ENCODE measurements at regions not wholly inside any gene's neighbourhood (a gene's known extent, or its start where the extent isn't known, plus 50 kb on each side); places are given as distances from the start of the nearest gene placed in this dataset.

DNA sequence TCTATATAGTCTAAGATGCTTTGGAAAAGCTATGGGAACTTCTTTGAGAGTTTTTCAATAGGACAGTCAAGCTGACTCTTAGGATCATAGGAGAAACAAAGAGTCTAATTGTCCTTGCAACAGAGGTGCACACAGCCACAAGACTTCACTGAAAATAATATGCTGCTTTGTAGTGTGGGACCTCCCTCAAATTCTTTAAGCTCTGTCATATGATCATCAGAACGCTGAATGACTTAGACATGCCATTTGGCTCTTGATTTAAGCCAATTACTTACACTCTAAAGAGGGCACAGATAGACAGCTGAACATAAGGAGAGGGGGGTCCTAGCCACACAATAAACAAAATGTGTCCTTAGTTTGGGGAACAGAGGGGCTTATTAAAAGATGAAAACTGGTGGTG is 818.7 kb upstream of the GJE1 start:
- TF ChIP-seq, protein P1, sequence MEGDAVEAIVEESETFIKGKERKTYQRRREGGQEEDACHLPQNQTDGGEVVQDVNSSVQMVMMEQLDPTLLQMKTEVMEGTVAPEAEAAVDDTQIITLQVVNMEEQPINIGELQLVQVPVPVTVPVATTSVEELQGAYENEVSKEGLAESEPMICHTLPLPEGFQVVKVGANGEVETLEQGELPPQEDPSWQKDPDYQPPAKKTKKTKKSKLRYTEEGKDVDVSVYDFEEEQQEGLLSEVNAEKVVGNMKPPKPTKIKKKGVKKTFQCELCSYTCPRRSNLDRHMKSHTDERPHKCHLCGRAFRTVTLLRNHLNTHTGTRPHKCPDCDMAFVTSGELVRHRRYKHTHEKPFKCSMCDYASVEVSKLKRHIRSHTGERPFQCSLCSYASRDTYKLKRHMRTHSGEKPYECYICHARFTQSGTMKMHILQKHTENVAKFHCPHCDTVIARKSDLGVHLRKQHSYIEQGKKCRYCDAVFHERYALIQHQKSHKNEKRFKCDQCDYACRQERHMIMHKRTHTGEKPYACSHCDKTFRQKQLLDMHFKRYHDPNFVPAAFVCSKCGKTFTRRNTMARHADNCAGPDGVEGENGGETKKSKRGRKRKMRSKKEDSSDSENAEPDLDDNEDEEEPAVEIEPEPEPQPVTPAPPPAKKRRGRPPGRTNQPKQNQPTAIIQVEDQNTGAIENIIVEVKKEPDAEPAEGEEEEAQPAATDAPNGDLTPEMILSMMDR (IDR thresholded peaks at IDR 0.05; ENCODE audit: poor library complexity, severe bottlenecking): no peak
- TF ChIP-seq POLR2AphosphoS5 (IDR thresholded peaks at IDR 0.05) (no peak), EZH2 (IDR thresholded peaks at IDR 0.05; ENCODE audit: borderline replicate concordance, insufficient read depth, low read length, poor library complexity, severe bottlenecking) (no peak), EP300 (conservative IDR thresholded peaks at IDR 0.05; ENCODE audit: poor library complexity, severe bottlenecking) (no peak), TAF1 (IDR thresholded peaks at IDR 0.05; ENCODE audit: low read depth) (no peak), RAD21 (conservative IDR thresholded peaks at IDR 0.05) (no peak), MXI1 (conservative IDR thresholded peaks at IDR 0.05; ENCODE audit: poor library complexity, severe bottlenecking) (no peak)

Measured in neural cell (in vitro differentiated cells).